ENCODE measurements at regions not wholly inside any gene's neighbourhood (a gene's known extent, or its start where the extent isn't known, plus 50 kb on each side); places are given as distances from the start of the nearest gene placed in this dataset.

GRCh38 chr4:162682651-162683050 lies 484.0 kb downstream of the NAF1 start:
- intact Hi-C loops (cut with micrococcal nuclease; ENCODE audit: unreplicated experiment): no loop called here
- DNase-seq (ENCODE audit: low spot score): no peak
- H3K27ac ChIP-seq (ENCODE audit: low read depth, low read length, poor library complexity, severe bottlenecking): no peak overlapping the region
- ChIA-PET POLR2A (ENCODE audit: low non-redundant PET) (no interaction called here), CTCF (no interaction called here)
- no peaks in the 10 kb centered on the region for H3K27me3 ChIP-seq (replicated peaks; ENCODE audit: insufficient read depth, low read depth, low read length, poor library complexity)
- no peak for TF ChIP-seq EZH2 (IDR thresholded peaks at IDR 0.05; ENCODE audit: borderline replicate concordance, low read depth, low read length, poor library complexity, severe bottlenecking)
- TF ChIP-seq, protein P1, sequence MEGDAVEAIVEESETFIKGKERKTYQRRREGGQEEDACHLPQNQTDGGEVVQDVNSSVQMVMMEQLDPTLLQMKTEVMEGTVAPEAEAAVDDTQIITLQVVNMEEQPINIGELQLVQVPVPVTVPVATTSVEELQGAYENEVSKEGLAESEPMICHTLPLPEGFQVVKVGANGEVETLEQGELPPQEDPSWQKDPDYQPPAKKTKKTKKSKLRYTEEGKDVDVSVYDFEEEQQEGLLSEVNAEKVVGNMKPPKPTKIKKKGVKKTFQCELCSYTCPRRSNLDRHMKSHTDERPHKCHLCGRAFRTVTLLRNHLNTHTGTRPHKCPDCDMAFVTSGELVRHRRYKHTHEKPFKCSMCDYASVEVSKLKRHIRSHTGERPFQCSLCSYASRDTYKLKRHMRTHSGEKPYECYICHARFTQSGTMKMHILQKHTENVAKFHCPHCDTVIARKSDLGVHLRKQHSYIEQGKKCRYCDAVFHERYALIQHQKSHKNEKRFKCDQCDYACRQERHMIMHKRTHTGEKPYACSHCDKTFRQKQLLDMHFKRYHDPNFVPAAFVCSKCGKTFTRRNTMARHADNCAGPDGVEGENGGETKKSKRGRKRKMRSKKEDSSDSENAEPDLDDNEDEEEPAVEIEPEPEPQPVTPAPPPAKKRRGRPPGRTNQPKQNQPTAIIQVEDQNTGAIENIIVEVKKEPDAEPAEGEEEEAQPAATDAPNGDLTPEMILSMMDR (conservative IDR thresholded peaks at IDR 0.05; ENCODE audit: low read depth, low read length): no peak
- BruUV-seq (replicated peaks): no TSS peak
- no peaks in the 10 kb centered on the region for H3K9me3 ChIP-seq (ENCODE audit: low read depth, low read length, poor library complexity, severe bottlenecking)
- no peaks in the 10 kb centered on the region for H3K4me1 ChIP-seq (ENCODE audit: insufficient read depth, low read length, poor library complexity, severe bottlenecking)
- no peak overlapping the region for H3K4me3 ChIP-seq (ENCODE audit: low read depth, low read length, poor library complexity, severe bottlenecking)
- no peaks in the 10 kb centered on the region for H3K36me3 ChIP-seq (ENCODE audit: insufficient read depth, low read length, poor library complexity, severe bottlenecking)

DNA sequence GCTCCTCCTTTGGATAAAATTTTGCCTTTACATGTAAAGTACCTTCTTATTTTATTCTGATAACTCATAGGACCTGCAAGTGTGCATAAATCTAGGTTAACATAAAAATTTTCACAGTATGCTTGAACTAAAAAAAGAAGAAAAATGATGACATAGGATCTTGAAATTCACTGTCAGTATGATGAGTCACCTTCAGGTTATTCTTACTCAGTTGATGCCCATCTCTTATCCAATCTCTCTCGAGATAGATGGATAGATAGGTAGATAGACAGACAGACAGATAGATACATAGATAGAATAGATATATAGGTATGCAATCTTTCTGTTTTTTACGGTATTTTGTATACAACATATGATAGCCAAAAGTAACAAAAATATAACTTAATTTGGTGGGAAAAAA lies 485.5 kb downstream of the NAF1 start:
- ChIA-PET CTCF (no interaction called here), POLR2A (ENCODE audit: low non-redundant PET) (no interaction called here)
- DNase-seq (ENCODE audit: low spot score): no peak
- no peak overlapping the region for H3K27ac ChIP-seq (ENCODE audit: low read depth, low read length, poor library complexity, severe bottlenecking)
- intact Hi-C loops (cut with micrococcal nuclease; ENCODE audit: unreplicated experiment): no loop called here
- no peaks in the 10 kb centered on the region for H3K9me3 ChIP-seq (ENCODE audit: low read depth, low read length, poor library complexity, severe bottlenecking)
- no TSS peak for BruUV-seq (replicated peaks)
- no peaks in the 10 kb centered on the region for H3K36me3 ChIP-seq (ENCODE audit: insufficient read depth, low read length, poor library complexity, severe bottlenecking)
- H3K4me1 ChIP-seq (ENCODE audit: insufficient read depth, low read length, poor library complexity, severe bottlenecking): no peaks in the 10 kb centered on the region
- TF ChIP-seq, protein P1 (conservative IDR thresholded peaks at IDR 0.05; ENCODE audit: low read depth, low read length): no peak
- no peak for TF ChIP-seq EZH2 (IDR thresholded peaks at IDR 0.05; ENCODE audit: borderline replicate concordance, low read depth, low read length, poor library complexity, severe bottlenecking)
- H3K4me3 ChIP-seq (ENCODE audit: low read depth, low read length, poor library complexity, severe bottlenecking): no peak overlapping the region
- H3K27me3 ChIP-seq (replicated peaks; ENCODE audit: insufficient read depth, low read depth, low read length, poor library complexity): no peaks in the 10 kb centered on the region

DNA sequence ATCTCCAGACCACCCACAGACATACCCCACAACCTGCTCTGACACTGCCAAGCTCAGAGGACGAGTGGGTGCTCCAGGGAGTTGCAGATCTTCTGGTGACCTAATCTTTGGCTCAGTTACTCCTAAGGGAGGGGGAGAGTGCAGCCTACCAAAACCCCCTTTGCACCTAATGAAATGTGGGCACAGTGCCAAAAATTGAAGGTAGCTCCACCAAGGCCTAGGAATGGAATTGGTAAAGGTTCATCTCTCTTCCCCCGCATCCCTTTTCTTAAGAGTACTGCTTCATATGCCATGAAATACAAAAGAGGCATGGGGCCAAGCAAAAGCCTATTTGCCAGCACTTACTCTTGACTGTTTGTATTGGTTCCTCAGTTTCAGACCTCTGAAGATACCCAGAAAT lies 491.0 kb downstream of the NAF1 start:
- no peak for DNase-seq (ENCODE audit: low spot score)
- TF ChIP-seq, protein P1 (conservative IDR thresholded peaks at IDR 0.05; ENCODE audit: low read depth, low read length): no peak
- no peak for TF ChIP-seq EZH2 (IDR thresholded peaks at IDR 0.05; ENCODE audit: borderline replicate concordance, low read depth, low read length, poor library complexity, severe bottlenecking)
- no TSS peak for BruUV-seq (replicated peaks)
- Histone ChIP-seq H3K9me3 (ENCODE audit: low read depth, low read length, poor library complexity, severe bottlenecking) (no peaks in the 10 kb centered on the region), H3K36me3 (ENCODE audit: insufficient read depth, low read length, poor library complexity, severe bottlenecking) (no peaks in the 10 kb centered on the region), H3K4me3 (ENCODE audit: low read depth, low read length, poor library complexity, severe bottlenecking) (no peak overlapping the region), H3K4me1 (ENCODE audit: insufficient read depth, low read length, poor library complexity, severe bottlenecking) (no peaks in the 10 kb centered on the region), H3K27ac (ENCODE audit: low read depth, low read length, poor library complexity, severe bottlenecking) (no peak overlapping the region), H3K27me3 (replicated peaks; ENCODE audit: insufficient read depth, low read depth, low read length, poor library complexity) (no peaks in the 10 kb centered on the region)
- CTCF ChIA-PET: no interaction called here
- POLR2A ChIA-PET (ENCODE audit: low non-redundant PET): no interaction called here
- intact Hi-C loops (cut with micrococcal nuclease; ENCODE audit: unreplicated experiment): no loop called here

Data from A673 (cell line).